ENCODE measurements at regions not wholly inside any gene's neighbourhood (a gene's known extent, or its start where the extent isn't known, plus 50 kb on each side); places are given as distances from the start of the nearest gene placed in this dataset.

DNA sequence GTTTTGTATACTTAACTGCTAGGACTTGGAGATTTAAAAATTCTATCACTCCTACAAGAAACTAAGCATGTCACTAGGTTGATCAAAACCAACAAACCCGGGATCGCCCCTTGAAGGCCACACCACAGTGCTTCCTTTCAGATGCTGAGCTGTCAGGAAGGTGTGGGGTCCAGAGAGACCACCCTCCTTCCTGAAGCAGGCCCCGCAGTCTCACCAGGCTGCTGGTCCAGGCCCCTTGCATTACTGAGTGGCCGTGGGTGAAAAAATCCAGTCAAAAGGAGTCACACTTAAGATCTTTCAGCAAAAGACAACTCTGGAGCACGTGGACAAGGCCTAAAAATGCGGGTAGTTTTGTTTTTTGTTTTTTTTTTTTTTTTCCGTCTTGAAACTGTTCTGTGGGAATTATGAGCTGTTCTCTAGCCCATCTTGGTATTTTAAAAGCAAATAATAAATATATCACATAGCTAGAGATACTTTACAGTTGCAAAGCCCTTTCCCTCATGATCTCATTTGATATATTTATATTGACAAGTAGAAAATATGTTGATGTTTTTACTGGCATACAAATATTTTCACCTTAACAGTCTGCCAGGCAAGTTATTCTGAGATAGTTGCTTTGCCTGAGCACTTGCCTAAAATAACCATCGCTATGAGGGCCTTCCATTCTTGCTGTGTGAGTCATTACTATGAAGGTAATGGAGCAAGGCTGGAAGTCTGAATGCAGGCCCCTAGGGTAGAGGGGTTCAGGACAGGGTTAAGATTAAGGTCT, 73.1 kb upstream of the EDEM3 start:
- no peak overlapping the region for H3K4me3 ChIP-seq (ENCODE audit: low read depth, low read length)
- DNase-seq (ENCODE audit: low read depth): peak; percentile 82
- TF ChIP-seq, protein P1, sequence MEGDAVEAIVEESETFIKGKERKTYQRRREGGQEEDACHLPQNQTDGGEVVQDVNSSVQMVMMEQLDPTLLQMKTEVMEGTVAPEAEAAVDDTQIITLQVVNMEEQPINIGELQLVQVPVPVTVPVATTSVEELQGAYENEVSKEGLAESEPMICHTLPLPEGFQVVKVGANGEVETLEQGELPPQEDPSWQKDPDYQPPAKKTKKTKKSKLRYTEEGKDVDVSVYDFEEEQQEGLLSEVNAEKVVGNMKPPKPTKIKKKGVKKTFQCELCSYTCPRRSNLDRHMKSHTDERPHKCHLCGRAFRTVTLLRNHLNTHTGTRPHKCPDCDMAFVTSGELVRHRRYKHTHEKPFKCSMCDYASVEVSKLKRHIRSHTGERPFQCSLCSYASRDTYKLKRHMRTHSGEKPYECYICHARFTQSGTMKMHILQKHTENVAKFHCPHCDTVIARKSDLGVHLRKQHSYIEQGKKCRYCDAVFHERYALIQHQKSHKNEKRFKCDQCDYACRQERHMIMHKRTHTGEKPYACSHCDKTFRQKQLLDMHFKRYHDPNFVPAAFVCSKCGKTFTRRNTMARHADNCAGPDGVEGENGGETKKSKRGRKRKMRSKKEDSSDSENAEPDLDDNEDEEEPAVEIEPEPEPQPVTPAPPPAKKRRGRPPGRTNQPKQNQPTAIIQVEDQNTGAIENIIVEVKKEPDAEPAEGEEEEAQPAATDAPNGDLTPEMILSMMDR (IDR thresholded peaks at IDR 0.05; ENCODE audit: insufficient read depth, low read length): no peak

DNA sequence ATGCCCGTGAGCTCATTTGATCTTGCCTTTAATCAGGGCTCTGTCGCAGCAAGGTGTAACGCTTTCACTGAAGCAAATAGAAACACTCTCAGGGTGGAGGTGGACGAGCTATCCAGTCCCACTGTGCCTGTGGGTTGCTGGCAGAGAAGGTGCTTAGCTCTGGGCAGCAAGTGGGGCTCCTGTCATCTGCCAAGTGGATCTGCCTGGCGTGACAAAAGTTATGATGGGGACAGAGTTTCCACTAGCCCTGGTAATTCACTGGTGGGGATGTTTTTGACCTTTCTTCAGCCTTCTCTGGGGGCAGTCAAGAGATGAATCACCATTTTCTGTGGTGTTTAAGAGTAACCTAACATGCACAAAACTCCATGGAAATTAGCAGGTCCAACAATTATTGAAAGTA, 71.3 kb upstream of the EDEM3 start:
- H3K4me3 ChIP-seq (ENCODE audit: low read depth, low read length): no peak overlapping the region
- TF ChIP-seq, protein P1 (IDR thresholded peaks at IDR 0.05; ENCODE audit: insufficient read depth, low read length): no peak
- no peak for DNase-seq (ENCODE audit: low read depth)

DNA sequence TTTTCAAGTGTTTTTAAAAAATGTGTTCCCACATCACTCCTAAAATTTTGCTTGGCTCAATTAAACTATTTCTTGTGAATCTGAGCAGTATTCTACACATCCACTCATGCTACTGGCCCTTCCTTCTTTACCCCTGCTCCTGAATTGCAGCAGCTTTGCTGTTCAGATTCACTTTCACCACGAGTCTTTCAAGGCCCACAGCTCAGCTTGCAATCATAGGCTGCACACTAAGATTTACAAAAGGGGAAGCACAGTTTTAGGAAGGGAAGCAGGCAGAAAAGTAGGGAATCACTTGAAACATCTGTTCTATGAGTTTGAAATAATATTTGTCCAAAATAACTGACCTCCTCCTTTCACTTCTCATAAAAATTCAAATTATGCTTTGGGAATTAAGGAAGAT, 70.9 kb upstream of the EDEM3 start:
- H3K4me3 ChIP-seq (ENCODE audit: low read depth, low read length): no peak overlapping the region
- TF ChIP-seq, protein P1 (IDR thresholded peaks at IDR 0.05; ENCODE audit: insufficient read depth, low read length): no peak
- no peak for DNase-seq (ENCODE audit: low read depth)

DNA sequence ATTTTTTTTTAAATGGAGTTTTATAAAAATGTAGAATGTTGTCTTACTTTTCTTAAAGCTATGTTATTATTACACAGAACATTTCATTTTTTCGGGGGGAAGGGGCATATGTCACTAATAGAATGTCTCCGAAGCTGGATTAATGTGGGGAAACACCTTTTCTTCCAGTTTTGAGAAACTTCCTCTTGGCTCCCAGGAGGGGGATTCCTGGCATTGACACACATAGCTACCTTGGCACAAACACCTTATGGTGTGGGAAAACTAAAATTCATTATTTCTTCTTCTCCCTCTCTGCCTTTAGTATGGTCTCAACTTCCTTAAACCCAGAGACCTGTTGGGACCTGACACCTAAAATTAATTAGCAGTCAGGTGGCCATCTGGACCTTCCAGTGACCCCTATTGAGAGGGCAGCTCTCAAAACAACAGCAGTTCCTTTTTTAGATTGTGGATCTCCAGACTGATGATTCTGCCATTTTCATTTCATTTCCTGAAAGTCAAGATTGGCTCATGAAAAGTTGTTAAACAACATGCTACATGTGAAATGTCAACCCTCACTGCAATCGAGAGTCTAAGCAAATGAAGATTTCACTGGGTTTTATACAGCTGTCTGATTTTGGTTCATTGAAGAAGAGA, 70.1 kb upstream of the EDEM3 start:
- no peak for DNase-seq (ENCODE audit: low read depth)
- H3K4me3 ChIP-seq (ENCODE audit: low read depth, low read length): no peak overlapping the region
- TF ChIP-seq, protein P1 (IDR thresholded peaks at IDR 0.05; ENCODE audit: insufficient read depth, low read length): no peak

GRCh38 chr1:184823080-184823479, 68.4 kb upstream of the EDEM3 start:
- no peak overlapping the region for H3K4me3 ChIP-seq (ENCODE audit: low read depth, low read length)
- DNase-seq (ENCODE audit: low read depth): peak; percentile 16
- TF ChIP-seq, protein P1 (IDR thresholded peaks at IDR 0.05; ENCODE audit: insufficient read depth, low read length): no peak

- DNase-seq (ENCODE audit: low read depth): no peak
- H3K4me3 ChIP-seq (ENCODE audit: low read depth, low read length): no peak overlapping the region
- TF ChIP-seq, protein P1 (IDR thresholded peaks at IDR 0.05; ENCODE audit: insufficient read depth, low read length): no peak
These were observed 67.6 kb upstream of the EDEM3 start for GRCh38 chr1:184822267-184822666.

All from fibroblast of the aortic adventitia (primary cell).